HG03565 (cell line): ENCODE measurements at regions not wholly inside any gene's neighbourhood (a gene's known extent, or its start where the extent isn't known, plus 50 kb on each side); places are given as distances from the start of the nearest gene placed in this dataset.

Experiments
- ATAC-seq: cut with Tn5 transposase; IDR thresholded peaks from one replicate; pipeline ENCODE4 v1.9.1; 2021; ENCODE audit warnings: mild to moderate bottlenecking, moderate library complexity; ENCODE audit not compliant: unreplicated experiment

DNA sequence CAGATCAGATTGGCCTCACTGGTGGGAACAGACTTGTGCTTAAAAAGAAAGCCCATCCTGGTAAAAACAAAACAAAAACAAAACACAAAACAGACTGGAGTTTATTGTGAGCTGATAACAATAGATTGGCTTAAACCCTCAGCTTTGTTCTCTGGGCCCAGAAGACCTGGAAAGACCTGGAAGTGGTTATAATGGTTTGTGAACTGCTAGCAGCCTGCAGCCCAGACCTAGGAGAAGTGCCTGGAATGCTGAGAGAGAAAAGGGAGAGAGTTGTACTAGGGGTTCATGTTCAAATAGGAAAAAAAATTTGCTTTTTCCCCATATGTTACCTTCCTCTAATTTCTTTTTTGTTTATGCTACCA is 396.6 kb downstream of the DMAC1 start:
- ATAC-seq, result no peak

GRCh38 chr9:7402334-7403027 is 397.1 kb downstream of the DMAC1 start:
- ATAC-seq, result no peak

GRCh38 chr9:7401116-7401515 is 398.5 kb downstream of the DMAC1 start:
- ATAC-seq, result no peak

- no peak for ATAC-seq
These were observed 405.4 kb downstream of the DMAC1 start for GRCh38 chr9:7394002-7394774.

DNA sequence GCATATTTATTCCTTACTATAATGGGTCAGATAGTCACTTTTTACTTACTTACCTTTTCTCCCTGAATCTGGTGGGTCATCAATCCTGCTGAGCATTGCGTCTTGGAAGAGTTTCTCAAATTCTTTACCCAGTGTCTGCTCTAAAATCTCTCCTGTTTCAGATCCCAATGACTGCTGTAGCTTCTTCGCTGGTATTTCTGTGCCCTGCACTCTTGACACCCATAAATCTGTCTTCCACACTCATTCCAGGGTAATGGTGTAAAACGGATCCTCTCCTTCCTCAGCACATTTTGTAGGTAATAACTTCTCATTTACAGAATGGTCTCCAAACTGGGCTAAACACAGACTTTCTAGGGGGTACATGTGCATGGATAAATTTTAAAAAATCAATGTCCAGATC is 407.4 kb downstream of the DMAC1 start:
- ATAC-seq, result no peak

GRCh38 chr9:7388755-7389154 is 410.8 kb downstream of the DMAC1 start:
- ATAC-seq, result no peak

DNA sequence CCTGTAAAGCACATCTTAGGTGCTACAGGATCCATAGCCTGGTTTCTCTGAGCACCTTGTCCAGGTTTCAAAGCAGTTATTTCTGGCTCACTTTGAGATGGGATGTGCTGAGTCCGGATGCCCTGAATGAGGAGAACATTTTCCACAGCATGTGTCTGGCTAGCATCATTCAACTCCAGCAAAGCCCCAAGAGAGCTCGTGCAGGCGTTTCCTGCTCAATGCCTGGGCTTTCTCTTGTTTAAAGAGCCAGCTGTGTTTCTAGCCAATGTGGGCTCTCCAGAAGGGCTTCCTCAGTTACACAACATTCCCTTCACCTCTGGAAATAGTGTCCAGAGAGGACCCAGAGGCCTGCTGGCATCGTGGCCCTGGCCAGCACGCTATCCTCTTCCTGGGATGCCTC is 411.7 kb downstream of the DMAC1 start:
- ATAC-seq, result no peak

DNA sequence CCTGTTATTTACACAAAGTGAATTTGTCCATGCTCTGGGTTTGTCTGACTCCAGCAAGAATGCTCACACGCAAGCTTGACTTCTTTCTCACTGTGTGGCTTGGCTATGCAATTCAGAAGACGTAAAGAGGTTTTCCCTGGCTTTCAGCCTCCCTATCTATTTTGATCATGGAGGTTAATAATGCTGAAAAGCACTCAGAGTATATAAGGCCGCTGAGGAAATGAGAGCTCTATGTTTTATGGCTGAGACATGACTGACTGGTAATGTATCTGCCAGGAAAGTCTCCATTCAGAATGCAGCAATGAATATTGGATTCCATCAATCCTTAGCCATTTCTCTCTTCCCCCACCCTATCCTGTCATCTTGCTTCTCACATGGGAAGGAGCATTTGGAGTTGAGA is 417.3 kb downstream of the DMAC1 start:
- ATAC-seq, result no peak

DNA sequence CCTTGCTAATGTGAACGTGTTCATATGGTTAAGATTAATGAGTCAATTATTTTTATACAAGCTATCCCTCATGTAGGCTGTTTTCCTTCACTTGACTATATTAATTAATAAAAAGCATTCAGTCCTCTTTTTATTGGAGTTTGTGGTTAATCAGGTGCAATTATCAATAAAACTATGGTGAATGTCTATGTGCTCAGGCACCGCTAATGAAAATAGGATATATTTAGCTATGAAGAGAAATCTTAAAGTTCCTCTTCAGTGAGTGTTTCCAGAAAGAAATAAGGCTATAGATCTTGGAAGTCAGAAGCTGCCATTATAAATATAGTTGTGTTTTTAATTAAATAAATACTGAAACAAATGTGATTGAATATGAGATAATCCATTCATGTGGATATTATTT is 422.1 kb downstream of the DMAC1 start:
- no peak for ATAC-seq

GRCh38 chr9:7376833-7377232 is 422.7 kb downstream of the DMAC1 start:
- ATAC-seq, result no peak

- ATAC-seq, result no peak
These were observed 423.4 kb downstream of the DMAC1 start for GRCh38 chr9:7376213-7376612.

DNA sequence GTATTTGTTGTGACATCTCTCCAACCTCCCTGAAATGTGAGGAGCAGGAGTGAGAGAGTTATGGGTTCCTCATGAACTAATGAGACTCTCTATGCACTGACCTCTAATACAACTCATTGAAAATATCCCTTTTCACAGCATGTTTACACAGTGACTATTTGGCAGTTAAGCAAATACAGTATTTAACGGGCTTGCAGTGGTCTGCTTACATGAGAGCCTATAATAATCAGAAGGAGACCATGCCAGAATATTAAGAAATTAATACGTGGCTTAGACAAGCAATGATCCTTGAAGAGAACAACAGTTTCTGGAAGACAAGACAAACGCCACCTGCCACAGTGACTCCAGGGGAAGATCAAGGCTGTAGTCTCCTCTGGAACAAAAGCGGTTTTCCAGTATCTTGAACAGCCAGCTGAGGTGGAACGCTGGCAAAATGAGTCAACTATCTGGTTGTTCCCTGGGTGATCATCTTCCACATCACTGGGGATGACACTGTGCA is 424.5 kb downstream of the DMAC1 start:
- no peak for ATAC-seq

DNA sequence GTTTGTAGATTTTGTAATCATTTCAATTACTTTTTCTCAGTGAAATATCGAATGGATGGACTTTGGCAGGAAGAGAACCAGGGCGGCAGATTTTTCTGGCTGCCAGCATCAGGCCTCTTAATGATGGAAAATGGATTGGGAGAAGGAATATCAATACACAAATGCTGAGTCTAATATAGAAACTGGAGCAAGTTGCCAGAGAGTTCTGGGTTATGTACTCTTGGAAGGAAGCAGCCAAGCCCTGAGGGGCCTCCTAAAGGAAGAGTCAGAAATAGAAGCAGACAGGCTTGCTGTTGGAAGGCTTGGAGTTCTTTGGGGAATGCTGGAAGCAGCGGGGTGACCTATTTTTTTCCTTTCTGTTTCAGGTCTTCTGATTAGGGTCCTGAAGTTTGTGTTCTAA is 428.6 kb downstream of the DMAC1 start:
- ATAC-seq, result no peak

DNA sequence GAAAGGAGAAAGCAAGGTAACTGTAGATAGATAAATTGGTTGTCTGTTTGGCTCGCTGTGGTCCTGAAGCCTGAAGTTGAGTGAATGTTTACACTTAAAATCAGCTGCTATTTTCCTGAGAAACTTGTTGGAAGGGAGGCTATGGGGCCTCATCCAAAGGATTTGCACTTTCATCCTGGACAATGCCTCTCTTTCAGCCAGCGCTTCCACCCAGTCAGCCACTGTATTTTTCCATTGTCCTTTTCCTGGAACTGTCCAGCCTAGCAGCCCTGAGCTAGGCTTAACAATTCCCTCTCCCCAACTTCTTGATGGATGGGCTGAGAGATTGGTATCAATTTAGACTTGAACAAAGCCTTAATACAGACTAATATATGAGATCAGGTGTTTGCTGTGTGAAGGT is 429.2 kb downstream of the DMAC1 start:
- no peak for ATAC-seq

- ATAC-seq, result no peak
These were observed 430.2 kb downstream of the DMAC1 start for GRCh38 chr9:7369384-7369821.

- ATAC-seq, result no peak
These were observed 430.9 kb downstream of the DMAC1 start for GRCh38 chr9:7368410-7369292.

- ATAC-seq, result no peak
These were observed 431.9 kb downstream of the DMAC1 start for GRCh38 chr9:7367726-7368125.

DNA sequence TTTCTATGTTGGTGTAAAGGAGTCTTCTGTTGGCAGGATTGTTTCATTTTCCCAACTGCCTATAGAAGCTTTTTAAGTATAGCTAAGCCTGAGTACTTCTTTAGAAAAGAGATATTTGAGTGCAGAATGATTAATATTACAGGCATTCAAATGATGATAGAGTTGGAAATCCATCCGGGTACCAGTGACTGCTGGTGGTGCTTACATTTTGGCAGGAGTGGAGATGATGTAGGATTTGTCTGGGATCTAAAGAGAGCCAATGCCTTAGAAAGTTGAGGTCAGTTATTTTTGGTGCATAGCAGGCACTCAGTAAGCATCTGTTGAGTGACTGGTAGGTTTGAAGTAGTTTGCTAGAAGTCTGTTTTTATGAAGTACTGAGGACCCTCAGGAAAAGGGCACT is 433.5 kb downstream of the DMAC1 start:
- ATAC-seq, result no peak

GRCh38 chr9:7363777-7364477 is 435.7 kb downstream of the DMAC1 start:
- no peak for ATAC-seq

DNA sequence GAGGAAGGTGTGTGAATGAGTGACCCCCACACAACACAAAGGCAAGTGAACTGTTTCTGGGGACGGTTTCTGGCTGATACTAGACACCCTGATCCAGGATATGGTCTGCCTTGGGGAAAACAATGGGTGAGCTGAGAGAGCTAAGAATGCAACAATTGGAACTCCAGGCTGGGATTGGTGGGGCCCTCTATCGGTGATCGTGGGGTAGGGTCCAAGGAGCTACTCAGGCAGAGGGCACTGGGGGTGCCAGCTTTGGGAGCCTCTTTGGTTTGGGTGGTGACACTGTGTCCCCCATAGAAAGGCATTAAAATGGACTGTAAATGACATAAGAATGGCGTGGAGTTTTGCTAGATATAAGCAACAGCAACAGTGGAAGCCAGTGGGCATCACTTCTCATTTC is 439.1 kb downstream of the DMAC1 start:
- ATAC-seq, result no peak

- no peak for ATAC-seq
These were observed 440.7 kb downstream of the DMAC1 start for GRCh38 chr9:7358876-7359275.
